Adipocyte (in vitro differentiated cells): ENCODE measurements at regions not wholly inside any gene's neighbourhood (a gene's known extent, or its start where the extent isn't known, plus 50 kb on each side); places are given as distances from the start of the nearest gene placed in this dataset.
"Not testable (repeated sequence)": the region's sequence is repeated elsewhere in the genome, so short reads cannot be mapped to it uniquely, and the experiment has no call there.

Experiments used
- DNase-seq: peaks from one replicate; pipeline ENCODE4 v3.0.0-alpha.2; 2015; ENCODE audit warnings: low read depth
- H3K27me3 ChIP-seq: replicated peaks from 2 replicates; pipeline ENCODE4 v1.7.0; 2013; ENCODE audit warnings: mild to moderate bottlenecking, low read length, moderate library complexity; ENCODE audit not compliant: control insufficient read depth, insufficient read depth
- H3K36me3 ChIP-seq: 2 replicates; pipeline ENCODE4 v1.7.0; 2013; ENCODE audit warnings: low read length, mild to moderate bottlenecking, moderate library complexity; ENCODE audit not compliant: control insufficient read depth, insufficient read depth, severe bottlenecking
- H3K4me1 ChIP-seq: 2 replicates; pipeline ENCODE4 v1.7.0; 2013; ENCODE audit warnings: mild to moderate bottlenecking, low read length, moderate library complexity; ENCODE audit not compliant: control insufficient read depth, insufficient read depth
- H3K4me3 ChIP-seq: 2 replicates; pipeline ENCODE4 v1.7.0; 2013; ENCODE audit warnings: mild to moderate bottlenecking, low read length, moderate library complexity
- H3K9ac ChIP-seq: 2 replicates; pipeline ENCODE4 v1.7.0; 2013; ENCODE audit warnings: mild to moderate bottlenecking, low read length, moderate library complexity
- H3K9me3 ChIP-seq: 2 replicates; pipeline ENCODE4 v1.7.0; 2013; ENCODE audit warnings: mild to moderate bottlenecking, low read length, moderate library complexity; ENCODE audit not compliant: control insufficient read depth

DNA sequence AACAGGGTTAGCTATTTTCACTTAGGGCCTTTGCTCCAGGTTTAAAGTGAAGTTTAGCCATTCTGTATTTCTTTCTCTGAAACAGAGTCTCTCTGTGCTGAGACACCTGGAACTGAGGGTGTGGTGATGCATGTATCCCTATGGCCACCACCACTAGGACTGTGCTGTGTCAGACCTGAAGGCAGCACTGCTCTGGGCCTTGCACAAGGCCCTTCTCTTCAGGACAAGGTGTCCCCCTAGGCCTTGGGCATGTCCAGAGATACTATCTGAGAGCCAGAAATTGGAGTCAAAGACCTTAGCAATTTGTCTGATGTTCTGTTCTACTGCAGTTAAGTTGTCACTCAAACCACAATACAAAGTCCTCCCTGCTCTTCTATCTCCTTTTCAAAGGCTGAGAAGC lies 1649.2 kb downstream of the AMY1C start:
- Histone ChIP-seq H3K9me3 (peaks cover 17% of the 10 kb centered on the region), H3K9ac (no peak overlapping the region), H3K36me3 (no peaks in the 10 kb centered on the region), H3K4me3 (no peak overlapping the region), H3K27me3 (no peaks in the 10 kb centered on the region), H3K4me1 (no peaks in the 10 kb centered on the region)
- no peak for DNase-seq

DNA sequence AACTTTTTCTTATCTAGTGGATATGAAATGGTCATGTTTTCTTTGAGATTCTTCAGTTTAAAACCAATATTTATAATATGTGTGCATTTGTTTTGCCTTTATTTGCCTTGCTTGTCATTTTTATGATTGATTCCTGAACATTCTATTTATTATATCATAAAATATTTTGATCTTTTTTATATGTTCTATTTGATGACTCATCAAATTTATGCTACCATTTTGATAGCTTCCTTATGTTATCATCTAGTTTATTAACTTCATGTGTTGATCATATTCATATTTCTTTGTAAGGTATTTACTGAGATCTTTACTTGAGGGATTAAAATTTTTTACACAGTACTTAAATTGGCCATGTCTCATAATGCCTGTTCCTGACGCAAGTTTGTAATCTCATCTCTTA lies 1650.0 kb downstream of the AMY1C start:
- Histone ChIP-seq H3K4me1 (no peaks in the 10 kb centered on the region), H3K36me3 (no peaks in the 10 kb centered on the region), H3K9ac (no peak overlapping the region), H3K9me3 (peaks cover 12% of the 10 kb centered on the region), H3K4me3 (no peak overlapping the region), H3K27me3 (no peaks in the 10 kb centered on the region)
- DNase-seq, result no peak

- no peak overlapping the region for H3K9ac ChIP-seq
- no peak for DNase-seq
Measured at GRCh38 chr1:105416261-105416660, 1640.2 kb upstream of the PRMT6 start.

GRCh38 chr1:105419030-105419429 lies 1637.4 kb upstream of the PRMT6 start:
- H3K36me3 ChIP-seq, result no peaks in the 10 kb centered on the region
- no peaks in the 10 kb centered on the region for H3K4me1 ChIP-seq
- H3K9me3 ChIP-seq, result no peaks in the 10 kb centered on the region
- H3K9ac ChIP-seq, result no peak overlapping the region
- no peak for DNase-seq
- no peak overlapping the region for H3K4me3 ChIP-seq
- no peaks in the 10 kb centered on the region for H3K27me3 ChIP-seq

More at GRCh38 chr1:105416261-105416660, 1640.2 kb upstream of the PRMT6 start:
- H3K4me1 ChIP-seq, result no peaks in the 10 kb centered on the region
- H3K27me3 ChIP-seq, result no peaks in the 10 kb centered on the region
- no peak overlapping the region for H3K4me3 ChIP-seq
- no peaks in the 10 kb centered on the region for H3K9me3 ChIP-seq
- H3K36me3 ChIP-seq, result no peaks in the 10 kb centered on the region

GRCh38 chr1:105427543-105427942 lies 1628.9 kb upstream of the PRMT6 start:
- H3K27me3 ChIP-seq, result no peaks in the 10 kb centered on the region
- H3K9ac ChIP-seq, result no peak overlapping the region
- peak; percentile 7 for DNase-seq
- H3K4me1 ChIP-seq, result no peaks in the 10 kb centered on the region
- no peaks in the 10 kb centered on the region for H3K36me3 ChIP-seq
- no peaks in the 10 kb centered on the region for H3K9me3 ChIP-seq
- no peak overlapping the region for H3K4me3 ChIP-seq

DNA sequence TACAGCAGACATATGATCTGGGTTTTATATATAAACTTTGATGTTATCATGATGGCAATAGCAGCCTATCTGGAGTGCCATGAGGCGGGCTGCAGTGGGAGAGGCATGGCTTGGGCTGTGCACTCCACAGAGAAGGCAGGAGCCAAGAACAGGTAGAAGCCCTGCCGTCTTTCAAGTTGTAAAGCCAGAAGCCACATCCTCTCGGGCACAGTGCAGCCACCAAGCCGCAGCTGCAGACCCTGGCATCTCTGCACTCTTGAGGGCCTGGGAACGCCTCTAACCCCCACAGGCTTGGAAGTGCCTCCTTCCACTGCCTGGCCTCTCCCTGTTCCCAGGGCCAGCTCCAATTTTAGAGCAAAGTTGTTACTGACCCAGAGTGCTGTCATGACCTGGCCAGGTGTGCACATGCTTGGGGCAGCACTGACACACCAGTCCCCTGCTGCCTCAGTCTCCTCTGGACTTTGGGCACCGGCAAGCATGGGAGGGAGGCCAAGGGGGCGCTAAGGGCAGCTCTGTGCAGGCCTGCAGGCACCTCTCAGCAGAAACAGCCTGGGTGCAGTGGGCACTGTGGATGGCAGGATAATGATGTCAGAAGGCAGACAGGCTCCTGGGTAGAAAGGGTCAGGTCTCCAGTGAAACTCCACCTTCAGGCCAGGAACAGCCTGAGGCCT lies 1619.8 kb upstream of the PRMT6 start:
- no peaks in the 10 kb centered on the region for H3K27me3 ChIP-seq
- no peaks in the 10 kb centered on the region for H3K36me3 ChIP-seq
- no peaks in the 10 kb centered on the region for H3K9me3 ChIP-seq
- no peak for DNase-seq
- H3K4me1 ChIP-seq, result peaks cover 2% of the 10 kb centered on the region
- H3K4me3 ChIP-seq, result no peak overlapping the region
- no peak overlapping the region for H3K9ac ChIP-seq

GRCh38 chr1:105437847-105438246 lies 1618.6 kb upstream of the PRMT6 start:
- H3K4me3 ChIP-seq, result no peak overlapping the region
- DNase-seq, result no peak
- no peaks in the 10 kb centered on the region for H3K9me3 ChIP-seq
- H3K36me3 ChIP-seq, result no peaks in the 10 kb centered on the region
- no peak overlapping the region for H3K9ac ChIP-seq
- no peaks in the 10 kb centered on the region for H3K27me3 ChIP-seq
- peaks cover 2% of the 10 kb centered on the region for H3K4me1 ChIP-seq

GRCh38 chr1:105442901-105443300 lies 1613.6 kb upstream of the PRMT6 start:
- H3K27me3 ChIP-seq, result no peaks in the 10 kb centered on the region
- peaks cover 2% of the 10 kb centered on the region for H3K4me1 ChIP-seq
- no peak overlapping the region for H3K4me3 ChIP-seq
- DNase-seq, result peak; percentile 52
- H3K9me3 ChIP-seq, result peaks cover 8% of the 10 kb centered on the region
- no peak overlapping the region for H3K9ac ChIP-seq
- H3K36me3 ChIP-seq, result no peaks in the 10 kb centered on the region

GRCh38 chr1:105459759-105460158 lies 1596.7 kb upstream of the PRMT6 start:
- Histone ChIP-seq H3K4me1 (no peaks in the 10 kb centered on the region), H3K36me3 (no peaks in the 10 kb centered on the region), H3K9ac (no peak overlapping the region), H3K27me3 (no peaks in the 10 kb centered on the region), H3K4me3 (no peak overlapping the region), H3K9me3 (no peaks in the 10 kb centered on the region)
- no peak for DNase-seq

GRCh38 chr1:105462308-105462707 lies 1594.2 kb upstream of the PRMT6 start:
- H3K27me3 ChIP-seq, result no peaks in the 10 kb centered on the region
- H3K4me3 ChIP-seq, result no peak overlapping the region
- no peak for DNase-seq
- no peaks in the 10 kb centered on the region for H3K4me1 ChIP-seq
- H3K9ac ChIP-seq, result no peak overlapping the region
- H3K36me3 ChIP-seq, result no peaks in the 10 kb centered on the region
- no peaks in the 10 kb centered on the region for H3K9me3 ChIP-seq

GRCh38 chr1:105467549-105467948 lies 1588.9 kb upstream of the PRMT6 start:
- H3K9me3 ChIP-seq, result no peaks in the 10 kb centered on the region
- no peak for DNase-seq
- H3K36me3 ChIP-seq, result no peaks in the 10 kb centered on the region
- H3K27me3 ChIP-seq, result no peaks in the 10 kb centered on the region
- H3K4me3 ChIP-seq, result no peak overlapping the region
- no peaks in the 10 kb centered on the region for H3K4me1 ChIP-seq
- H3K9ac ChIP-seq, result no peak overlapping the region

- not testable (repeated sequence) for H3K9me3 ChIP-seq, DNase-seq, H3K4me1 ChIP-seq
Measured at GRCh38 chr1:105470541-105470940, 1585.9 kb upstream of the PRMT6 start.

More at GRCh38 chr1:105470541-105470940, 1585.9 kb upstream of the PRMT6 start:
- not testable (repeated sequence) for H3K36me3 ChIP-seq, H3K27me3 ChIP-seq, H3K9ac ChIP-seq, H3K4me3 ChIP-seq
